H1 (cell line): ENCODE measurements at regions not wholly inside any gene's neighbourhood (a gene's known extent, or its start where the extent isn't known, plus 50 kb on each side); places are given as distances from the start of the nearest gene placed in this dataset.

Experiments used
- CTCF ChIA-PET: fragments of 300-600 bp; sonication (Branson Sonifier 250); formaldehyde crosslinking; loops from one replicate; lab custom pipeline; 2021; ENCODE audit not compliant: partially characterized antibody; lab: Charles Lee
- POLR2A ChIA-PET: fragments of 300-600 bp; sonication (Branson Sonifier 250); formaldehyde crosslinking; loops from one replicate; lab custom pipeline; 2021; ENCODE audit warnings: inconsistent platforms; ENCODE audit not compliant: partially characterized antibody; lab: Charles Lee
- DNase-seq, 2 experiments: peaks; one replicate each; pipeline versions ENCODE4 v3.0.0 to v3.0.0-alpha.2; 2010 to 2022; ENCODE audit warnings: low spot score in 2 of 2, low read depth in 1 of 2, mixed read lengths in 1 of 2
- FAIRE-seq: peaks from 2 replicates; lab custom pipeline; 2011; peaks lifted over from hg19 to GRCh38; lab: Jason Lieb, UNC
- H2AFZ ChIP-seq: 2 replicates; pipeline ENCODE4 v1.8.1; 2012; ENCODE audit warnings: low read length, inconsistent platforms
- H2AK5ac ChIP-seq: 2 replicates; pipeline ENCODE4 v1.6.1; 2013; ENCODE audit warnings: low read depth, low read length
- H2BK120ac ChIP-seq: replicated peaks from 2 replicates; pipeline ENCODE3; 2013; ENCODE audit warnings: low read depth, low read length, inconsistent platforms
- H2BK12ac ChIP-seq: 2 replicates; pipeline ENCODE4 v1.6.1; 2013; ENCODE audit warnings: low read depth, low read length
- H2BK15ac ChIP-seq: 2 replicates; pipeline ENCODE4 v1.6.1; 2013; ENCODE audit warnings: low read length
- H2BK20ac ChIP-seq: 2 replicates; pipeline ENCODE4 v1.6.1; 2013; ENCODE audit warnings: low read length
- H2BK5ac ChIP-seq: 2 replicates; pipeline ENCODE4 v1.6.1; 2013; ENCODE audit warnings: low read depth, low read length
- H3K14ac ChIP-seq: 2 replicates; pipeline ENCODE4 v1.6.1; 2013; ENCODE audit warnings: inconsistent platforms; ENCODE audit not compliant: insufficient read length
- H3K18ac ChIP-seq: 2 replicates; pipeline ENCODE4 v1.6.1; 2013; ENCODE audit warnings: low read length; ENCODE audit errors: extremely low read depth
- H3K23ac ChIP-seq: 2 replicates; pipeline ENCODE4 v1.6.1; 2013; ENCODE audit warnings: inconsistent platforms; ENCODE audit not compliant: insufficient read length
- H3K23me2 ChIP-seq: 2 replicates; pipeline ENCODE4 v1.6.1; 2013; ENCODE audit warnings: low read depth, low read length
- H3K27ac ChIP-seq: 2 replicates; pipeline ENCODE4 v1.6.1; 2011; ENCODE audit warnings: low read depth, low read length, inconsistent platforms
- H3K27me3 ChIP-seq, 4 experiments: replicated peaks in 1 of 4; 1 replicate in 1 of 4; 2 replicates in 3 of 4; pipeline versions ENCODE4 v1.6.1 to v1.8.1; 2011 to 2013; ENCODE audit warnings: low read length in 3 of 4, mild to moderate bottlenecking in 3 of 4, inconsistent platforms in 2 of 4, mixed read lengths in 2 of 4, moderate library complexity in 1 of 4; ENCODE audit not compliant: control insufficient read depth in 3 of 4, insufficient read depth in 3 of 4; ENCODE audit errors: extremely low read depth in 1 of 4
- H3K36me3 ChIP-seq, 4 experiments: 2 replicates each; pipeline versions ENCODE4 v1.6.1 to v1.8.1; 2011 to 2013; ENCODE audit warnings: mild to moderate bottlenecking in 4 of 4, low read length in 3 of 4, moderate library complexity in 2 of 4, control low read depth in 1 of 4, inconsistent platforms in 1 of 4; ENCODE audit not compliant: insufficient read depth in 4 of 4, control insufficient read depth in 2 of 4
- H3K4ac ChIP-seq: replicated peaks from 2 replicates; pipeline ENCODE3; 2013; ENCODE audit warnings: low read length, low read depth, mixed read lengths, inconsistent platforms; ENCODE audit not compliant: insufficient read length
- H3K4me1 ChIP-seq, 4 experiments: replicated peaks in 1 of 4; 1 replicate in 1 of 4; 2 replicates in 3 of 4; pipeline versions ENCODE4 v1.6.1 to v1.8.1; 2011 to 2013; ENCODE audit warnings: low read length in 3 of 4, inconsistent platforms in 2 of 4, mixed read lengths in 1 of 4; ENCODE audit not compliant: insufficient read depth in 4 of 4, control insufficient read depth in 3 of 4
- H3K4me2 ChIP-seq, 2 experiments: 2 replicates each; pipeline versions ENCODE4 v1.6.1 to v1.8.1; 2011 to 2013; ENCODE audit warnings: low read depth in 2 of 2, low read length in 2 of 2, control low read depth in 1 of 2, inconsistent platforms in 1 of 2, mild to moderate bottlenecking in 1 of 2; ENCODE audit not compliant: insufficient read depth in 1 of 2
- H3K4me3 ChIP-seq, 4 experiments: fragments of 200-600, 300-600 bp in 1 of 4; sonication (generic), shearing (Covaris generic), sonication (Bioruptor Twin) in 1 of 4; 2 replicates each; pipeline versions ENCODE4 v1.5.1 to v1.8.1; 2011 to 2016; ENCODE audit warnings: low read length in 4 of 4, low read depth in 3 of 4, control low read depth in 2 of 4, inconsistent platforms in 2 of 4, mild to moderate bottlenecking in 2 of 4, mixed read lengths in 1 of 4, moderate library complexity in 1 of 4; ENCODE audit not compliant: insufficient read depth in 2 of 4; ENCODE audit errors: extremely low read depth in 1 of 4
- H3K56ac ChIP-seq: replicated peaks from 2 replicates; pipeline ENCODE3; 2013; ENCODE audit warnings: low read depth, mild to moderate bottlenecking, mixed read lengths, low read length, inconsistent platforms; ENCODE audit not compliant: insufficient read length
- H3K79me1 ChIP-seq: 2 replicates; pipeline ENCODE4 v1.6.1; 2013; ENCODE audit warnings: low read depth, low read length, control low read depth
- H3K79me2 ChIP-seq, 2 experiments: 2 replicates each; pipeline versions ENCODE4 v1.6.1 to v1.8.1; 2012 to 2013; ENCODE audit warnings: low read length in 2 of 2, mild to moderate bottlenecking in 2 of 2, inconsistent platforms in 1 of 2; ENCODE audit not compliant: insufficient read depth in 2 of 2, control insufficient read depth in 1 of 2
- H3K9ac ChIP-seq, 4 experiments: replicated peaks in 1 of 4; 1 replicate in 1 of 4; 2 replicates in 3 of 4; pipeline versions ENCODE4 v1.6.1 to v1.8.1; 2011 to 2013; ENCODE audit warnings: low read depth in 3 of 4, low read length in 3 of 4, control low read depth in 2 of 4, mild to moderate bottlenecking in 2 of 4, moderate library complexity in 2 of 4, inconsistent platforms in 1 of 4; ENCODE audit errors: extremely low read depth in 1 of 4
- H3K9me3 ChIP-seq, 2 experiments: 2 replicates each; pipeline versions ENCODE4 v1.6.1 to v1.8.1; 2012 to 2013; ENCODE audit warnings: mild to moderate bottlenecking in 2 of 2, moderate library complexity in 2 of 2, control low read depth in 1 of 2, inconsistent platforms in 1 of 2, low read depth in 1 of 2, low read length in 1 of 2, mixed read lengths in 1 of 2; ENCODE audit not compliant: insufficient read depth in 2 of 2
- H4K20me1 ChIP-seq, 2 experiments: replicated peaks in 1 of 2; 2 replicates each; pipeline versions ENCODE3 to v1.8.1; 2011 to 2013; ENCODE audit warnings: inconsistent platforms in 2 of 2, low read length in 2 of 2, mild to moderate bottlenecking in 1 of 2; ENCODE audit not compliant: insufficient read depth in 2 of 2, control insufficient read depth in 1 of 2
- H4K5ac ChIP-seq: 2 replicates; pipeline ENCODE4 v1.6.1; 2013; ENCODE audit warnings: low read length, low read depth, mixed read lengths, inconsistent platforms; ENCODE audit not compliant: insufficient read length
- H4K8ac ChIP-seq: 2 replicates; pipeline ENCODE4 v1.8.0; 2013; ENCODE audit warnings: mild to moderate bottlenecking, moderate library complexity, low read length, inconsistent platforms; ENCODE audit not compliant: insufficient read depth; ENCODE audit errors: extremely low read depth
- H4K91ac ChIP-seq: replicated peaks from 2 replicates; pipeline ENCODE3; 2013; ENCODE audit warnings: low read length, mixed read lengths, inconsistent platforms; ENCODE audit not compliant: insufficient read length
- CHD2 ChIP-seq: IDR thresholded peaks from 2 replicates; pipeline ENCODE4 v1.6.1; 2012; ENCODE audit warnings: low read length, improper control_type of control experiment
- KDM5A ChIP-seq: fragments of 200-600 bp; IDR thresholded peaks from 2 replicates; pipeline ENCODE4 v1.7.1; 2012; ENCODE audit warnings: mild to moderate bottlenecking, low read length, inconsistent platforms, mixed read lengths
- RFX5 ChIP-seq: IDR thresholded peaks from 2 replicates; pipeline ENCODE4 v1.6.1; 2011; ENCODE audit warnings: low read depth, low read length, improper control_type of control experiment, borderline replicate concordance
- SIRT6 ChIP-seq: IDR thresholded peaks from one replicate; pipeline ENCODE4 v1.7.1; 2012; ENCODE audit warnings: low read length, inconsistent platforms
- TCF12 ChIP-seq: IDR thresholded peaks from 2 replicates; pipeline ENCODE4 v1.6.1; 2011; ENCODE audit warnings: low read depth, mild to moderate bottlenecking, low read length
- WGBS, 2 experiments: shearing (Covaris generic) in 1 of 2; methylation state at CpG; one replicate each; pipeline versions ENCODE4 v1.1.6 to v1.1.7; 2013 to 2015; ENCODE audit warnings: low lambda C conversion rate in 2 of 2, mixed read lengths in 2 of 2, inconsistent platforms in 1 of 2, low coverage in 1 of 2, missing lambda C conversion rate in 1 of 2; ENCODE audit not compliant: insufficient replicate concordance in 2 of 2, insufficient coverage in 1 of 2, insufficient read length in 1 of 2; ENCODE audit errors: extremely low coverage in 1 of 2, missing lambda C conversion rate in 1 of 2; 5-methylcytosine and 5-hydroxymethylcytosine counted together

DNA sequence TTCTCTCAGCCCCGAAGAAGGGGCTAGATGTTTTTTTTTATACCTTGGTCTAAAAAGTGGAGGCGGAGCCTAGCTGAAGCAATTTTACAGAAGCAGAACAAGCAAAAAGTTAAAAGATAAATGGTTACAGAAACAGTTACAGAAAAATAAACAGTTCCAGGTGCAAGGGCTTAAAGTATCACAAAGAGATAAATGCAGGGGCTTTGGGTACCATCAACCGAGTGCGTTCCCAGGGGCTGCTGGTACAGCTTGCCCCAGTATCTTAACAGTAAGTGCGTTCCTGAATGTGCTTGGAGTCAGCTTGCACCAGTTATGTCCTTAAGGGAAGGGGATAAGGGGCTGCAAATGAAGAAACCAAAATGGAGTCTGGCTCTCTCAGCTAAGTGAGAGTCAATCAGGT, 173.9 kb upstream of the MBL2 start:
- no peak overlapping the region for H3K23ac ChIP-seq
- H4K91ac ChIP-seq, result no peak overlapping the region
- H4K5ac ChIP-seq, result no peak overlapping the region
- H3K18ac ChIP-seq, result no peak overlapping the region
- H2BK120ac ChIP-seq, result no peak overlapping the region
- no peak overlapping the region for H3K9ac ChIP-seq
- no peak overlapping the region for H3K56ac ChIP-seq
- no peaks in the 10 kb centered on the region; a peak in 1 of 8 replicates for H3K36me3 ChIP-seq
- DNase-seq (no peak), FAIRE-seq (no peak)
- H2AFZ ChIP-seq, result no peak overlapping the region
- POLR2A ChIA-PET, result no interaction called here
- H3K4me1 ChIP-seq, result peaks cover 0 to 5% (median 0%) of the 10 kb centered on the region in 4 experiments; a peak in 1 of 7 replicates
- no peaks in the 10 kb centered on the region for H3K23me2 ChIP-seq
- TF ChIP-seq KDM5A (no peak), TCF12 (no peak), SIRT6 (no peak), CHD2 (no peak), RFX5 (no peak)
- no peaks in the 10 kb centered on the region for H4K20me1 ChIP-seq
- no peak overlapping the region for H2BK15ac ChIP-seq
- WGBS, 2 experiments, result 93% methylated on average over 5 of the region's 5 CpGs; no CpG with 5 or more reads in 1 of the 2 experiments
- no peak overlapping the region for H3K4ac ChIP-seq
- CTCF ChIA-PET, result interaction anchor here (1.1 to 1.6 kb wide), 3 partner anchors 23 to 263 kb away, joined by 3 to 4 read pairs (median 4); no protein-coding TSS in a partner anchor
- H3K79me1 ChIP-seq, result no peaks in the 10 kb centered on the region
- no peak overlapping the region for H2BK5ac ChIP-seq
- no peak overlapping the region for H3K4me2 ChIP-seq
- no peak overlapping the region for H2BK12ac ChIP-seq
- no peak overlapping the region for H3K4me3 ChIP-seq
- H3K9me3 ChIP-seq, result peaks cover 4 to 10% of the 10 kb centered on the region in 2 experiments; a peak in 3 of 4 replicates
- H4K8ac ChIP-seq, result no peak overlapping the region
- no peaks in the 10 kb centered on the region for H3K79me2 ChIP-seq
- no peak overlapping the region for H2BK20ac ChIP-seq
- H3K27ac ChIP-seq, result no peak overlapping the region
- H3K14ac ChIP-seq, result no peak overlapping the region
- no peak overlapping the region for H2AK5ac ChIP-seq
- H3K27me3 ChIP-seq, result no peaks in the 10 kb centered on the region
